WI38 (cell line): ENCODE measurements at regions not wholly inside any gene's neighbourhood (a gene's known extent, or its start where the extent isn't known, plus 50 kb on each side); places are given as distances from the start of the nearest gene placed in this dataset.

ENCODE experiments used
- H3K4me3 ChIP-seq: 2 replicates; pipeline ENCODE4 v1.5.1; 2011; ENCODE audit warnings: low read depth, mild to moderate bottlenecking, control low read depth, low read length
- TF ChIP-seq, protein P1 (sequence below): IDR thresholded peaks from 2 replicates; pipeline ENCODE4 v1.5.1; 2012; ENCODE audit warnings: low read depth, mild to moderate bottlenecking, control low read depth, low read length

DNA sequence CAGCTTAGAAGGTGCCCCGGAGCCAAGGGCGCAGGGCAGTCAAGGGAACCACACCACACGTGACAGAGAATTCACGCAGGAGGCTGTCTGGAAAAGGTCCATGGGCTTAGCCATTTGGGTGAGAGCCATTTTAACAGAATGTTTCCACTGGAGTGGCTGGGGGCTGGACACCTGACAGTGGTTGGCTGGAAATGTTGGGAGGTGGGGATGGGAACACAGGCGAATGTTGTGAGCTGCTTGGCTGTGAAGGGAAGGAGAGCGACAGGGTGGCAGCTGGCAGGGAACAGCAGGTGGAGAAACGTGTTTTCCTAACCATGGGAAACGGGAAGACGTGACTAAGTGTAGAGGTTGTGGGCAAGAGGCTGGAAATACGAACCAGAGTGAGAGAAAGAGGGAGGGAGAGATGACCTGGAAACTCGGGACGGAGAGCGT lies 100.5 kb upstream of the ZNF32 start:
- no peak overlapping the region for H3K4me3 ChIP-seq
- TF ChIP-seq, protein P1, sequence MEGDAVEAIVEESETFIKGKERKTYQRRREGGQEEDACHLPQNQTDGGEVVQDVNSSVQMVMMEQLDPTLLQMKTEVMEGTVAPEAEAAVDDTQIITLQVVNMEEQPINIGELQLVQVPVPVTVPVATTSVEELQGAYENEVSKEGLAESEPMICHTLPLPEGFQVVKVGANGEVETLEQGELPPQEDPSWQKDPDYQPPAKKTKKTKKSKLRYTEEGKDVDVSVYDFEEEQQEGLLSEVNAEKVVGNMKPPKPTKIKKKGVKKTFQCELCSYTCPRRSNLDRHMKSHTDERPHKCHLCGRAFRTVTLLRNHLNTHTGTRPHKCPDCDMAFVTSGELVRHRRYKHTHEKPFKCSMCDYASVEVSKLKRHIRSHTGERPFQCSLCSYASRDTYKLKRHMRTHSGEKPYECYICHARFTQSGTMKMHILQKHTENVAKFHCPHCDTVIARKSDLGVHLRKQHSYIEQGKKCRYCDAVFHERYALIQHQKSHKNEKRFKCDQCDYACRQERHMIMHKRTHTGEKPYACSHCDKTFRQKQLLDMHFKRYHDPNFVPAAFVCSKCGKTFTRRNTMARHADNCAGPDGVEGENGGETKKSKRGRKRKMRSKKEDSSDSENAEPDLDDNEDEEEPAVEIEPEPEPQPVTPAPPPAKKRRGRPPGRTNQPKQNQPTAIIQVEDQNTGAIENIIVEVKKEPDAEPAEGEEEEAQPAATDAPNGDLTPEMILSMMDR, result no peak

DNA sequence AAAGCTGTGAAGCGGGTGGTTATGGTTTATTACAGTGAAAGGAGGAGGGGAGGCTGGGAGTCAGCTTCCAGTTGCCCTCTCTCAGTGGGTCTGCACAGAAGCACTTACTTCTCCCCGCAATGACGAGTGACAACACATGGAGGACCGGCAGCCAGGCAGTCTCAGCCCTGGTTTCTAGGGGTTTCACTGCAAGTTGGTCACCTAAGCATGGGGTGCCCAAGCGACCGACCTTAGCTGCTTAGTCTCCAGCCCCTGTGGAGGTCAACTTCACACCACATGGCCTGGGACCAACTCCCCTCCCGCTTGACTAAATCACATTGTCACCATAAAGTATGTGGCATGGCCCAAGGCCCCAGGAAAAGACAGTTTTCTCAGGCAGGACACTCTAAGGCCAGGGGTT lies 99.9 kb upstream of the ZNF32 start:
- TF ChIP-seq, protein P1, result no peak
- H3K4me3 ChIP-seq, result no peak overlapping the region

DNA sequence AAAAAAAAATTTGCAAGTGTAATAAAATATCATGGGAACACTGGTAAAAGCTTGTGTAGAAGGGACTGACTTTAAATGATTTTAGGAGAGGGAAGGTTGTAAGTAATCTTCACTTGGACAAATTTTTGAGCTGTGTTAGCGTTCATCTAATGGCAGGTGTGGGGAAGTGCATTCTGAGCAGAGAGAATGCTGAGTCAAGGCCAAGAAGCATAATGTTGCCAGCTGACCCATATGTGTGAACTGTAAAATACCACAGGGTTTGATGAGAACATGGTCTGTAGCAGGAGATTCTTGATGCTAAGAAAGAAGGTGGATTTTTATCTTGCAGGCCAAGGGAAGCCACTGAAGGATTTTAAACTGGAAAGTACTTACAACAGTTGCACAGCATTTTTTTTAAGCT lies 98.2 kb upstream of the ZNF32 start:
- TF ChIP-seq, protein P1, result no peak
- no peak overlapping the region for H3K4me3 ChIP-seq

DNA sequence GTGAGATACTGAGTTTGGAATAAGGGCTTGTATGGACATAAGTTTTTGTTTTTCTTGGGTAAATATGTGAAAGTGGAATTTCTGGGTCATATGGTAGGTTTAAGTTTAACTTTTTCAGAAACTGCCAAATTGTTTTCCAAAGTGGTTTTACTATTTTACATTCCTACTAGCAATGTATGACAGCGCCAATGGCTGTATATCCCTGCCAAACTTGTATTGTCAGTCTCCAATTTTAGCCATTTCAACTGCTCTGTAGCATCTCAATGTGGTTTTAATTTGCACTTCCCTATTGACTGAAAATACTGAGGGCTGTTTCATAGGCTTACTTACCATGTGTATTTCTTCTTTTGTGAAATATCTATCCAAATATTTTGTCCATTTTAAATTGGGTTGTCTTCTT lies 90.5 kb upstream of the ZNF32 start:
- no peak overlapping the region for H3K4me3 ChIP-seq
- TF ChIP-seq, protein P1, result no peak

DNA sequence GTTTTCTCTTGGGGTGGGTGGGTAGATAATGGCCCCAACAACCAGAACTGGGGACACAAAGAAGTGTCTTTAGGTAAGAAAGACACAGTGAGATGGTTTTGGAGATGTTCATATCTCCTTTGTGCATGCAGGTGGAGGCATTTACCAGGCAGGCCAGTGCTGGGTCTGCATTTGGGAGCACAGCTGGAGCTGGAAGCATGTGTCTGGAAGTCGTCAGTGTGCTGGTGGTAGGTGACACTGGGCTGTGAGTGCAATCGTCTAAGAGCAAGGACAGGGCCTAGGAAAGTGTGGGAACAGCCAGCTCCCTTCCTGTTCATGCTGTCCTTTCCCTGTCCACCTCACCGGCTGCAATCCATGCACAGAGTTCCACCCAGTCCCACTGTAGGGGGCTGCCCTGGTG lies 88.3 kb upstream of the ZNF32 start:
- TF ChIP-seq, protein P1, result no peak
- no peak overlapping the region for H3K4me3 ChIP-seq

DNA sequence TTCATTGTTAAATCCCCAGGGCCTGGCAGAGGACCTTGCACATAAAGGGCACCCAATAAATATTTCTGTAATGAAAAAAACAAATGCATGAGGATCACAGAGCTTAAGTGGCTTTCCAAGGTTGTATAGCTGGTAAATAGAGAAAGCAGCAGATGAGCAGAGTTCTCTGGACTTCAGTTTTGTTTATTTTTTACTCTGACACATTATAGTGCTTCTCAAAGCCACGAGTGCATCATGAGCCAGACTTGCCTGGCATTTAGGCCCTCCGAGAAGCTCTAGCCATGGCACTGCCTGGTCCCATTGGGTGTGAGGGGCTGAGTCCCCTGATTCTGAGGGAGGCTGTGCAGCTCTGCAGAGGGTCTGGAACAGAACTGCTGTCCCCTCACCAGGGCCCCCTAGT lies 87.2 kb upstream of the ZNF32 start:
- TF ChIP-seq, protein P1, result no peak

DNA sequence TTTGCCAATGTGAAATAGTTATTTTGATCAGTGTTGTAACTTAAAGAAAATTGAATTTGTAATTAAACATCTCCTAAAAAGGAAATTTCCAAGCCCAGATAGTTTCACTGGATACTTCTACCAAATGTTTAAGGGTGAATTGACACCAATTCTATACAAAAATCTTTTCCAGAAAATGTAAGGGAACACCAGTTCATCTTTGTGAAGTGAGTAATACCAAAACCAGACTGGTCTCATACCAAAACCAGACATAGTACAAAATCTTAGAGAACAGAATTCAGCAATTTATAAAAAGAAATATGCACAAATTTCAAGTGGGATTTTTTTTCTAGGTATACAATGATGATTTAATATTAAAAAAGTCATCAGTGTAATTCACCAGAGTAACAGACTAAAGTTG lies 86.0 kb upstream of the ZNF32 start:
- no peak overlapping the region for H3K4me3 ChIP-seq
- TF ChIP-seq, protein P1, result no peak

More for the DNA sequence above, 87.2 kb upstream of the ZNF32 start:
- no peak overlapping the region for H3K4me3 ChIP-seq
